ENCODE measurements at regions not wholly inside any gene's neighbourhood (a gene's known extent, or its start where the extent isn't known, plus 50 kb on each side); places are given as distances from the start of the nearest gene placed in this dataset.

- H3K27me3 ChIP-seq, result no peaks in the 10 kb centered on the region
- peaks cover 0 to 22% (median 4%) of the 10 kb centered on the region in 3 donors for H3K4me1 ChIP-seq
- H3K4me3 ChIP-seq, result no peak overlapping the region
- intact Hi-C loops (cut with DNase I), result no loop called here
- no peaks in the 10 kb centered on the region for H3K9me3 ChIP-seq
- H3K36me3 ChIP-seq, result no peaks in the 10 kb centered on the region
- DNase-seq, result no peak
- TF ChIP-seq POLR2A (IDR thresholded peaks at IDR 0.05), result no peak
- TF ChIP-seq CTCF (IDR thresholded peaks at IDR 0.05), result no peak
- no peak overlapping the region for H3K27ac ChIP-seq
- 46 to 52% methylated on average over 8 of the region's 8 CpGs for WGBS, 2 donors
Measured at GRCh38 chr17:14843086-14843795, 421.9 kb downstream of the PMP22 start.

GRCh38 chr17:14840616-14841231, 424.4 kb downstream of the PMP22 start:
- Histone ChIP-seq H3K9me3 (no peaks in the 10 kb centered on the region), H3K4me1 (peaks cover 0 to 12% (median 4%) of the 10 kb centered on the region in 3 donors), H3K27me3 (no peaks in the 10 kb centered on the region), H3K27ac (no peak overlapping the region), H3K4me3 (no peak overlapping the region), H3K36me3 (no peaks in the 10 kb centered on the region)
- DNase-seq, result no peak
- intact Hi-C loops (cut with DNase I), result no loop called here
- WGBS, 2 donors, result 64 to 72% methylated on average over 3 of the region's 3 CpGs
- TF ChIP-seq CTCF (IDR thresholded peaks at IDR 0.05) (no peak), POLR2A (IDR thresholded peaks at IDR 0.05) (no peak)

- Histone ChIP-seq H3K9me3 (no peaks in the 10 kb centered on the region), H3K27ac (no peak overlapping the region), H3K4me1 (no peaks in the 10 kb centered on the region), H3K4me3 (no peak overlapping the region), H3K27me3 (no peaks in the 10 kb centered on the region), H3K36me3 (no peaks in the 10 kb centered on the region)
- DNase-seq, result no peak
- 18 to 43% methylated on average over 1 of the region's 1 CpG for WGBS, 2 donors
- intact Hi-C loops (cut with DNase I), result no loop called here
- TF ChIP-seq CTCF (IDR thresholded peaks at IDR 0.05) (no peak), POLR2A (IDR thresholded peaks at IDR 0.05) (no peak)
Measured at GRCh38 chr17:14838567-14838966, 426.6 kb downstream of the PMP22 start.

- Histone ChIP-seq H3K4me1 (no peaks in the 10 kb centered on the region), H3K27me3 (peaks cover 0 to 6% (median 0%) of the 10 kb centered on the region in 4 donors), H3K9me3 (no peaks in the 10 kb centered on the region), H3K27ac (no peak overlapping the region), H3K4me3 (no peak overlapping the region), H3K36me3 (no peaks in the 10 kb centered on the region)
- no peak for TF ChIP-seq CTCF (IDR thresholded peaks at IDR 0.05)
- no peak for TF ChIP-seq POLR2A (IDR thresholded peaks at IDR 0.05)
- intact Hi-C loops (cut with DNase I), result no loop called here
- WGBS, 2 donors, result 34 to 40% methylated on average over 5 to 6 of the region's 6 CpGs
- DNase-seq, result no peak
Measured at GRCh38 chr17:14833201-14833785, 431.8 kb downstream of the PMP22 start.

GRCh38 chr17:14831491-14831890, 433.6 kb downstream of the PMP22 start:
- 35 to 45% methylated on average over 2 of the region's 2 CpGs for WGBS, 2 donors
- TF ChIP-seq CTCF (IDR thresholded peaks at IDR 0.05), result no peak
- no peak for TF ChIP-seq POLR2A (IDR thresholded peaks at IDR 0.05)
- H3K36me3 ChIP-seq, result no peaks in the 10 kb centered on the region
- intact Hi-C loops (cut with DNase I), result no loop called here
- no peak overlapping the region for H3K27ac ChIP-seq
- no peak overlapping the region for H3K4me3 ChIP-seq
- peaks cover 0 to 6% (median 0%) of the 10 kb centered on the region in 4 donors for H3K27me3 ChIP-seq
- no peak for DNase-seq
- no peaks in the 10 kb centered on the region for H3K9me3 ChIP-seq
- H3K4me1 ChIP-seq, result no peaks in the 10 kb centered on the region
